ENCODE measurements at regions not wholly inside any gene's neighbourhood (a gene's known extent, or its start where the extent isn't known, plus 50 kb on each side); places are given as distances from the start of the nearest gene placed in this dataset.
"Not testable (repeated sequence)": the region's sequence is repeated elsewhere in the genome, so short reads cannot be mapped to it uniquely, and the experiment has no call there.

- DNase-seq (ENCODE audit: low read depth): no peak
- no peak for TF ChIP-seq CTCF (IDR thresholded peaks at IDR 0.05; ENCODE audit: insufficient read depth, low read depth, low read length)
- H3K4me3 ChIP-seq (ENCODE audit: low read depth, low read length): no peak overlapping the region
These were observed 486.9 kb downstream of the LRRIQ3 start for GRCh38 chr1:73711089-73711488.

DNA sequence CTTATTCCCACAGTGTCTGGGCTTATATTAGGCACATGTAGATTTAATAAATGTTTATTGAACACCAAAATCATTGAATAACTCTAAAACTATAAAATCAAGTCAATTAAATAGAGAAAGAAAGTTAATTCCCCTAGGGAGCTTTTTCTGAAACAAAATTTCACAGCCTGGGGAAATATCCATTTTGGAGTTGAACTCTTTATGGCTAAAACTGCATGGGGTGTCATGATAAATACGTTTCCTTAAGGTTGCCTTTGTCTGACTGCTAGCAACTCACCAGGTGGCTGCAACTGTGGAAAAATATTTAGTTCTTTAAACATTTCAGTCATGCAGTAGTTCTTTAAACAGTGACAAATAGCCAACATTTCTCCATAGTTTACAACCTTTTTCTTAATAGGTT lies 496.1 kb downstream of the LRRIQ3 start:
- no peak for TF ChIP-seq CTCF (IDR thresholded peaks at IDR 0.05; ENCODE audit: insufficient read depth, low read depth, low read length)
- DNase-seq (ENCODE audit: low read depth): no peak
- H3K4me3 ChIP-seq (ENCODE audit: low read depth, low read length): no peak overlapping the region

DNA sequence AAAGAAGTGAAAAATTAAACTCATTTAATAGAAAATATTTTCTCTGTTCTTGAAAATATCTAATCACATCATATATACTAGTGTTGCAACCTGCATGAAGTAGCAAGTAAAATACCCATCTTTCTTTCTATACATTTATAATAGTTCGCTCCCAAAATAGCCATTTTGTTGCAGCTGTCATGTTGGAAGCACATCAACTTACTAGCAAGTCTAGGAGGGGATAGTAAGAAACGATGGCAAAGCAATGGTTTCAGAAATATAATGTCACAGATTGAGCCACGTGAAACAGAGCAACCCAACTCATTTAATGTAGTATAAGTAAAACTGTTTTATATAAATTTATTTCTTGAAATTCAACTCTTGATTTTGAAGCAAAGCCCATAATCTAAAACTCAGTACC lies 521.8 kb downstream of the LRRIQ3 start:
- DNase-seq (ENCODE audit: low read depth): no peak

GRCh38 chr1:73674945-73675561 lies 522.9 kb downstream of the LRRIQ3 start:
- DNase-seq (ENCODE audit: low read depth): peak; percentile 1
- peak; percentile 34 for TF ChIP-seq CTCF (IDR thresholded peaks at IDR 0.05; ENCODE audit: insufficient read depth, low read depth, low read length)
- H3K4me3 ChIP-seq (ENCODE audit: low read depth, low read length): no peak overlapping the region

More for the DNA sequence above, 521.8 kb downstream of the LRRIQ3 start:
- no peak for TF ChIP-seq CTCF (IDR thresholded peaks at IDR 0.05; ENCODE audit: insufficient read depth, low read depth, low read length)
- H3K4me3 ChIP-seq (ENCODE audit: low read depth, low read length): no peak overlapping the region

DNA sequence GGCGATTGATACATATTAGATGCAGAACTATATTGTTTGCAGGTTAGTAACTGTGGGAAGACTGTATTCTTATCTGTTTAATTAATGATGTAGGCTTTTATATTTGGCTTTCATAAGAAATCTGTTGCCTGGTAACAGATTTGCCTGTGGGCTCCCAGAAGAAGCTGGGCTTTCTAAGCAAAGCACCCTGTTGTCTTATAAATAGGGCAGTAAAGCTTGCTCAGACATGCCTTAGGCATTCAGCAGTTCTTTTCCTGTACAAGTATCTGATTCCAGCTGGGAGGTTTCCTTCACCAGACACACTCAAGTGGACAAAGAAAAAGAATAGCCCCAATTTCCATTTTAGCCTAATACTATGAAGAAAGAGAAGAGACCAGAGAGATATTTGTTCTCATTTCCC lies 524.0 kb downstream of the LRRIQ3 start:
- TF ChIP-seq CTCF (IDR thresholded peaks at IDR 0.05; ENCODE audit: insufficient read depth, low read depth, low read length): no peak
- no peak overlapping the region for H3K4me3 ChIP-seq (ENCODE audit: low read depth, low read length)
- no peak for DNase-seq (ENCODE audit: low read depth)

GRCh38 chr1:73671530-73671929 lies 526.4 kb downstream of the LRRIQ3 start:
- H3K4me3 ChIP-seq (ENCODE audit: low read depth, low read length): no peak overlapping the region
- no peak for TF ChIP-seq CTCF (IDR thresholded peaks at IDR 0.05; ENCODE audit: insufficient read depth, low read depth, low read length)
- DNase-seq (ENCODE audit: low read depth): no peak

DNA sequence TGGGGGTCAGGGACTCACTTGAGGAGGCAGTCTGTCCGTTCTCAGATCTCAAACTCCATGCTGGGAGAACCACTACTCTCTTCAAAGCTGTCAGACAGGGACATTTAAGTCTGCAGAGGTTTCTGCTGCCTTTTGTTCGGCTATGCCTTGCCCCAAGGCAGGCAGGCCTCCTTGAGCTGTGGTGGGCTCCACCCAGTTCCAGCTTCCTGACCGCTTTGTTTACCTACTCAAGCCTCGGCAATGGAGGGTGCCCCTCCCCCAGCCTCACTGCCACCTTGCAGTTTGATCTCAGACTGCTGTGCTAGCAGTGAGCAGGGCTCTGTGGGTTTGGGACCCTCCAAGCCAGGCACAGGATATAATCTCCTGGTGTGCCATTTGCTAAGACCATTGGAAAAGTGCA lies 530.0 kb downstream of the LRRIQ3 start:
- H3K4me3 ChIP-seq (ENCODE audit: low read depth, low read length); DNase-seq (ENCODE audit: low read depth): not testable (repeated sequence)
